CD14-positive monocyte (primary cell): ENCODE measurements at regions not wholly inside any gene's neighbourhood (a gene's known extent, or its start where the extent isn't known, plus 50 kb on each side); places are given as distances from the start of the nearest gene placed in this dataset.

Experiments
- DNase-seq, 3 donors: peaks; one replicate each; pipeline ENCODE4 v3.0.0-alpha.2; 2011 to 2022
- H2AFZ ChIP-seq: 2 replicates; pipeline ENCODE4 v1.6.0; 2012; ENCODE audit warnings: mild to moderate bottlenecking, low read depth, low read length, inconsistent platforms; ENCODE audit not compliant: insufficient read depth, poor library complexity, severe bottlenecking
- H3K27ac ChIP-seq, 2 donors: 1 replicate in 1 of 2; 2 replicates in 1 of 2; pipeline ENCODE4 v1.5.1; 2012 to 2013; ENCODE audit warnings: low read length in 2 of 2, control low read depth in 1 of 2, inconsistent platforms in 1 of 2, low read depth in 1 of 2, mild to moderate bottlenecking in 1 of 2
- H3K27me3 ChIP-seq, 2 donors: one replicate each; pipeline versions ENCODE4 v1.6.0 to v1.6.1; 2011 to 2013; ENCODE audit warnings: low read length in 2 of 2; ENCODE audit not compliant: control insufficient read depth in 2 of 2, insufficient read depth in 2 of 2
- H3K36me3 ChIP-seq, 2 donors: replicated peaks in 1 of 2; 1 replicate in 1 of 2; 2 replicates in 1 of 2; pipeline versions ENCODE4 v1.5.1 to v1.6.1; 2012 to 2013; ENCODE audit warnings: low read length in 2 of 2, control low read depth in 1 of 2, inconsistent platforms in 1 of 2, mild to moderate bottlenecking in 1 of 2; ENCODE audit not compliant: insufficient read depth in 2 of 2, control insufficient read depth in 1 of 2
- H3K4me1 ChIP-seq, 2 donors: 1 replicate in 1 of 2; 2 replicates in 1 of 2; pipeline versions ENCODE4 v1.5.1 to v1.6.1; 2012 to 2013; ENCODE audit warnings: low read length in 2 of 2, control low read depth in 1 of 2, inconsistent platforms in 1 of 2, mild to moderate bottlenecking in 1 of 2, moderate library complexity in 1 of 2; ENCODE audit not compliant: insufficient read depth in 2 of 2, control insufficient read depth in 1 of 2
- H3K4me2 ChIP-seq: replicated peaks from 2 replicates; pipeline ENCODE3; 2012; ENCODE audit warnings: low read length, moderate library complexity, mild to moderate bottlenecking; ENCODE audit not compliant: poor library complexity, severe bottlenecking; ENCODE audit errors: extremely low read depth
- H3K4me3 ChIP-seq, 3 experiments: fragments of 200-600 bp in 1 of 3; sonication (generic) in 1 of 3; replicated peaks in 1 of 3; 1 replicate in 2 of 3; 2 replicates in 1 of 3; pipeline ENCODE4 v1.5.1; 2011 to 2013; ENCODE audit warnings: low read length in 3 of 3, mild to moderate bottlenecking in 3 of 3, control low read depth in 2 of 3, low read depth in 2 of 3, inconsistent platforms in 1 of 3, moderate library complexity in 1 of 3
- H3K79me2 ChIP-seq: 2 replicates; pipeline ENCODE4 v1.6.0; 2012; ENCODE audit warnings: mild to moderate bottlenecking, control low read depth, inconsistent platforms, low read length, moderate library complexity; ENCODE audit not compliant: insufficient read depth
- H3K9ac ChIP-seq: 2 replicates; pipeline ENCODE4 v1.6.0; 2017; ENCODE audit warnings: low read length, mild to moderate bottlenecking; ENCODE audit not compliant: insufficient read depth, poor library complexity, severe bottlenecking
- H3K9me3 ChIP-seq, 2 donors: replicated peaks in 1 of 2; 1 replicate in 1 of 2; 2 replicates in 1 of 2; pipeline versions ENCODE4 v1.5.1 to v1.6.1; 2012 to 2013; ENCODE audit warnings: low read length in 2 of 2, control low read depth in 1 of 2; ENCODE audit not compliant: control insufficient read depth in 1 of 2, insufficient read depth in 1 of 2
- H4K20me1 ChIP-seq: 2 replicates; pipeline ENCODE4 v1.6.0; 2012; ENCODE audit warnings: mild to moderate bottlenecking, low read length, control low read depth, moderate library complexity; ENCODE audit not compliant: insufficient read depth
- H3K27ac Mint-ChIP-seq, 7 donors: one replicate each; pipeline ENCODE4 v1.8.0; 2020; ENCODE audit warnings: mild to moderate bottlenecking in 7 of 7, mixed read lengths in 7 of 7, moderate library complexity in 6 of 7, inconsistent platforms in 2 of 7
- H3K27me3 Mint-ChIP-seq, 3 donors: one replicate each; pipeline ENCODE4 v1.8.0; 2021 to 2022; ENCODE audit warnings: low read depth in 3 of 3, mild to moderate bottlenecking in 3 of 3, mixed read lengths in 3 of 3, moderate library complexity in 3 of 3, inconsistent platforms in 1 of 3
- H3K36me3 Mint-ChIP-seq, 2 donors: one replicate each; pipeline ENCODE4 v1.8.0; 2020; ENCODE audit warnings: mixed read lengths in 2 of 2, inconsistent platforms in 1 of 2, mild to moderate bottlenecking in 1 of 2
- H3K4me1 Mint-ChIP-seq: one replicate; pipeline ENCODE4 v1.8.0; 2020; ENCODE audit warnings: mild to moderate bottlenecking, mixed read lengths
- H3K4me3 Mint-ChIP-seq, 2 donors: one replicate each; pipeline ENCODE4 v1.8.0; 2020; ENCODE audit warnings: mild to moderate bottlenecking in 2 of 2, mixed read lengths in 2 of 2, moderate library complexity in 1 of 2
- H3K9me3 Mint-ChIP-seq, 7 donors: one replicate each; pipeline ENCODE4 v1.8.0; 2020 to 2022; ENCODE audit warnings: mixed read lengths in 7 of 7, mild to moderate bottlenecking in 6 of 7, moderate library complexity in 6 of 7, inconsistent platforms in 2 of 7
- CTCF ChIP-seq: fragments of 200-600 bp; IDR thresholded peaks from one replicate; pipeline ENCODE4 v1.8.0; 2022; ENCODE audit warnings: antibody characterized with exemption, mild to moderate bottlenecking
- WGBS: methylation state at CpG from one replicate; pipeline ENCODE4 v1.1.5; 2013; ENCODE audit warnings: missing lambda C conversion rate; ENCODE audit not compliant: insufficient coverage; 5-methylcytosine and 5-hydroxymethylcytosine counted together
- intact Hi-C, 2 donors: fragments of 100-400 bp; cut with micrococcal nuclease; formaldehyde crosslinking; loops; one replicate each; pipeline versions ENCODE4 v1.15.0 to v1.15.1; 2023

- Histone ChIP-seq H3K9ac (no peak overlapping the region), H3K36me3 (peaks cover 29 to 74% of the 10 kb centered on the region in 2 donors), H3K4me1 (no peaks in the 10 kb centered on the region), H3K4me2 (no peak overlapping the region), H3K27me3 (no peaks in the 10 kb centered on the region), H4K20me1 (peaks cover 36% of the 10 kb centered on the region), H2AFZ (no peak overlapping the region), H3K9me3 (no peaks in the 10 kb centered on the region), H3K79me2 (peaks cover 15% of the 10 kb centered on the region), H3K27ac (peak overlapping the region in 1 of 2 donors; percentile 38), H3K4me3 (no peak overlapping the region)
- whole genome bisulfite sequencing = 91% methylated on average over 4 of the region's 4 CpGs
- peak overlapping the region in 5 of 7 donors; percentile 23 to 80 (median 63) for H3K27ac Mint-ChIP-seq
- H3K4me3 Mint-ChIP-seq = no peak overlapping the region
- no peaks in the 10 kb centered on the region for H3K4me1 Mint-ChIP-seq
- H3K27me3 Mint-ChIP-seq = no peaks in the 10 kb centered on the region
- no peak for DNase-seq
- H3K36me3 Mint-ChIP-seq = peaks cover 47 to 63% of the 10 kb centered on the region in 2 donors
- no peaks in the 10 kb centered on the region for H3K9me3 Mint-ChIP-seq
- TF ChIP-seq CTCF = no peak
- intact Hi-C loops = no loop called here
These were observed 158.7 kb downstream of the HAUS1 start for GRCh38 chr18:46262856-46263255.

GRCh38 chr18:46264255-46264654, 160.1 kb downstream of the HAUS1 start:
- peaks cover 27 to 86% of the 10 kb centered on the region in 2 donors for H3K36me3 ChIP-seq
- peaks cover 11% of the 10 kb centered on the region for H3K79me2 ChIP-seq
- H3K4me1 Mint-ChIP-seq = no peaks in the 10 kb centered on the region
- H3K9ac ChIP-seq = no peak overlapping the region
- H3K9me3 ChIP-seq = no peaks in the 10 kb centered on the region
- no CpG with 5 or more reads among the region's 1 CpG for WGBS
- H3K9me3 Mint-ChIP-seq = no peaks in the 10 kb centered on the region
- peaks cover 56 to 72% of the 10 kb centered on the region in 2 donors for H3K36me3 Mint-ChIP-seq
- H3K27me3 Mint-ChIP-seq = no peaks in the 10 kb centered on the region
- H4K20me1 ChIP-seq = peaks cover 31% of the 10 kb centered on the region
- H3K27ac Mint-ChIP-seq = peak overlapping the region in 1 of 7 donors; percentile 46
- intact Hi-C loops = no loop called here
- H3K4me2 ChIP-seq = no peak overlapping the region
- TF ChIP-seq CTCF = no peak
- no peak for DNase-seq
- peak overlapping the region in 1 of 2 donors; percentile 40 for H3K27ac ChIP-seq
- no peaks in the 10 kb centered on the region for H3K4me1 ChIP-seq
- H2AFZ ChIP-seq = no peak overlapping the region
- H3K4me3 ChIP-seq = no peak overlapping the region
- H3K4me3 Mint-ChIP-seq = no peak overlapping the region
- no peaks in the 10 kb centered on the region for H3K27me3 ChIP-seq
